Activated naive CD4-positive, alpha-beta T cell treated with anti-CD3 and anti-CD28 coated beads, Interleukin-2, amount 10 ng/mL, durations not matched to agents 7 days and 5 days (primary cell): ENCODE measurements at regions not wholly inside any gene's neighbourhood (a gene's known extent, or its start where the extent isn't known, plus 50 kb on each side); places are given as distances from the start of the nearest gene placed in this dataset.
"Not testable (repeated sequence)": the region's sequence is repeated elsewhere in the genome, so short reads cannot be mapped to it uniquely, and the experiment has no call there.

Experiments
- CTCF ChIA-PET: fragments of 350-600 bp; sonication (Branson Sonifier 250); formaldehyde crosslinking; loops from one replicate; lab custom pipeline; 2021; ENCODE audit warnings: antibody characterized with exemption; lab: Charles Lee
- DNase-seq: peaks from one replicate; pipeline ENCODE4 v3.0.0-alpha.2; 2020
- H3K27ac Mint-ChIP-seq: one replicate; pipeline ENCODE4 v1.8.0; 2021; ENCODE audit warnings: mild to moderate bottlenecking, moderate library complexity, mixed read lengths
- H3K27me3 Mint-ChIP-seq: one replicate; pipeline ENCODE4 v1.8.0; 2021; ENCODE audit warnings: mild to moderate bottlenecking, mixed read lengths
- H3K36me3 Mint-ChIP-seq: one replicate; pipeline ENCODE4 v1.8.0; 2021; ENCODE audit warnings: mixed read lengths
- H3K4me1 Mint-ChIP-seq: one replicate; pipeline ENCODE4 v1.8.0; 2021; ENCODE audit warnings: mixed read lengths
- H3K4me3 Mint-ChIP-seq: one replicate; pipeline ENCODE4 v1.8.0; 2021; ENCODE audit warnings: mild to moderate bottlenecking, moderate library complexity, mixed read lengths
- H3K9me3 Mint-ChIP-seq: one replicate; pipeline ENCODE4 v1.8.0; 2021; ENCODE audit warnings: mixed read lengths

- Mint-ChIP-seq H3K9me3 (no peaks in the 10 kb centered on the region), H3K36me3 (no peaks in the 10 kb centered on the region), H3K4me3 (no peak overlapping the region), H3K27ac (no peak overlapping the region), H3K4me1 (no peaks in the 10 kb centered on the region), H3K27me3 (no peaks in the 10 kb centered on the region)
- CTCF ChIA-PET, result no interaction called here
- no peak for DNase-seq
Measured at GRCh38 chr3:5349343-5349742, 161.8 kb downstream of the EDEM1 start.

GRCh38 chr3:5357089-5357488 lies 169.6 kb downstream of the EDEM1 start:
- DNase-seq, result no peak
- Mint-ChIP-seq H3K4me3 (no peak overlapping the region), H3K27ac (no peak overlapping the region), H3K36me3 (no peaks in the 10 kb centered on the region), H3K4me1 (no peaks in the 10 kb centered on the region), H3K27me3 (no peaks in the 10 kb centered on the region), H3K9me3 (peaks cover 5% of the 10 kb centered on the region)
- CTCF ChIA-PET, result no interaction called here

- no peak for DNase-seq
- no peak overlapping the region for H3K27ac Mint-ChIP-seq
- H3K36me3 Mint-ChIP-seq, result no peaks in the 10 kb centered on the region
- no peaks in the 10 kb centered on the region for H3K4me1 Mint-ChIP-seq
- H3K4me3 Mint-ChIP-seq, result no peak overlapping the region
- no peaks in the 10 kb centered on the region for H3K27me3 Mint-ChIP-seq
- peaks cover 5% of the 10 kb centered on the region for H3K9me3 Mint-ChIP-seq
- CTCF ChIA-PET, result no interaction called here
Measured at GRCh38 chr3:5358911-5359310, 171.4 kb downstream of the EDEM1 start.

- CTCF ChIA-PET, result interaction anchor here (1.0 kb wide), 1 partner anchor 133 kb away, joined by 4 read pairs; no protein-coding TSS in a partner anchor
- H3K27ac Mint-ChIP-seq, result no peak overlapping the region
- H3K27me3 Mint-ChIP-seq, result no peaks in the 10 kb centered on the region
- H3K4me1 Mint-ChIP-seq, result no peaks in the 10 kb centered on the region
- H3K4me3 Mint-ChIP-seq, result no peak overlapping the region
- H3K36me3 Mint-ChIP-seq, result no peaks in the 10 kb centered on the region
- no peak for DNase-seq
- H3K9me3 Mint-ChIP-seq, result peaks cover 5% of the 10 kb centered on the region
Measured at GRCh38 chr3:5360453-5360852, 172.9 kb downstream of the EDEM1 start.

- DNase-seq, result no peak
- Mint-ChIP-seq H3K4me3 (no peak overlapping the region), H3K36me3 (no peaks in the 10 kb centered on the region), H3K27ac (no peak overlapping the region), H3K9me3 (no peaks in the 10 kb centered on the region), H3K27me3 (no peaks in the 10 kb centered on the region), H3K4me1 (no peaks in the 10 kb centered on the region)
- CTCF ChIA-PET, result no interaction called here
Measured at GRCh38 chr3:5366746-5367145, 179.2 kb downstream of the EDEM1 start.

DNA sequence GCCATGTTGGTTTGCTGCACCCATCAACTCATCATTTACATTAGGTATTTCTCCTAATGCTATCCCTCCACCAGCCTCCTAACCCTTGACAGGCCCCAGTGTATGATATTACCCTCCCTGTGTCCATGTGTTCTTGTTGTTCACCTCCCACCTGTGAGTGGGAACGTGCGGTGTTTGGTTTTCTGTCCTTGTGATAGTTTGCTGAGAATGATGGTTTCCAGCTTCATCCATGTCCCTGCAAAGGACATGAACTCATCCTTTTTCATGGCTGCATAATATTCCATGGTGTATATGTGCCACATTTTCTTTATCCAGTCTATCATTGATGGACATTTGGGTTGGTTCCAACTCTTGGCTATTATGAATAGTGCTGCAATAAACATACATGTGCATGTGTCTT lies 184.0 kb downstream of the EDEM1 start:
- H3K36me3 Mint-ChIP-seq, H3K27ac Mint-ChIP-seq, H3K9me3 Mint-ChIP-seq, DNase-seq, H3K4me1 Mint-ChIP-seq, CTCF ChIA-PET, H3K4me3 Mint-ChIP-seq, H3K27me3 Mint-ChIP-seq: not testable (repeated sequence)

- Mint-ChIP-seq H3K4me3 (no peak overlapping the region), H3K9me3 (no peaks in the 10 kb centered on the region), H3K27ac (no peak overlapping the region), H3K4me1 (no peaks in the 10 kb centered on the region), H3K27me3 (no peaks in the 10 kb centered on the region), H3K36me3 (no peaks in the 10 kb centered on the region)
- DNase-seq, result no peak
- CTCF ChIA-PET, result no interaction called here
Measured at GRCh38 chr3:5376761-5377160, 189.3 kb downstream of the EDEM1 start.

- DNase-seq, H3K36me3 Mint-ChIP-seq, H3K27ac Mint-ChIP-seq, H3K4me1 Mint-ChIP-seq, H3K9me3 Mint-ChIP-seq, H3K4me3 Mint-ChIP-seq, H3K27me3 Mint-ChIP-seq, CTCF ChIA-PET: not testable (repeated sequence)
Measured at GRCh38 chr3:5379266-5379665, 191.8 kb downstream of the EDEM1 start.

DNA sequence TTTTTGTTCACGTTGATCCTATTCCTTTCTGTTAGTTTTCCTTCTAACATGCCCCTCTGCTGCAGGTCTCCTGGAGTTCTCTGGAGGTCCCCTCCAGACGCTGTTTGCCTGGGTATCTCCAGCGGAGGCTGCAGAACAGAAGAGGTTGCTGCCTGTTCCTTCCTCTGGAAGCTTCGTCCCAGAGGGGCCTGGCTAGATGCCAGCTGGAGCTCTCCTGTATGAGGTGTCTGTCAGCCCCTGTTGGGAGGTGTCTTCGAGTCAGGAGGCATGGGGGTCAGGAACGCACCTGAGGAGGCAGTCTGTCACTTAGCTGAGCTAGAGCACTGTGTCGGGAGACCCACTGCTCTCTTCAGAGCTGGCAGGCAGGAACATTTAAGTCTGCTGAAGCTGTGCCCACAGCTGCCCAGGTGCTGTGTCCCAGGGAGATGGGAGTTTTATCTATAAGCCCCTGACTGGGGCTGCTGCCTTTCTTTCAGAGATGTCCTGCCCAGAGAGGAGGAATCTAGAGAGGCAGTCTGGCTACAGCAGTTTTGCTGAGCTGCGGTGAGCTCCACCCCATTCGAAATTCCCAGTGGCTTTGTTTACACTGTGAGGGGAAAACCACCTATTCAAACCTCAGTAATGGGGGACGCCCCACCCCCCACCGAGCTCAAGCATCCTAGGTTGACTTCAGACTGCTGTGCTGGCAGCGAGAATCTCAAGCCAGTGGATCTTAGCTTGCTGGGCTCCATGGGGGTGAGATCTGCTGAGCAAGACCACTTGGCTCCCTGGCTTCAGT lies 196.2 kb downstream of the EDEM1 start:
- H3K9me3 Mint-ChIP-seq, DNase-seq, H3K4me1 Mint-ChIP-seq, H3K36me3 Mint-ChIP-seq, H3K27ac Mint-ChIP-seq, CTCF ChIA-PET, H3K27me3 Mint-ChIP-seq, H3K4me3 Mint-ChIP-seq: not testable (repeated sequence)

DNA sequence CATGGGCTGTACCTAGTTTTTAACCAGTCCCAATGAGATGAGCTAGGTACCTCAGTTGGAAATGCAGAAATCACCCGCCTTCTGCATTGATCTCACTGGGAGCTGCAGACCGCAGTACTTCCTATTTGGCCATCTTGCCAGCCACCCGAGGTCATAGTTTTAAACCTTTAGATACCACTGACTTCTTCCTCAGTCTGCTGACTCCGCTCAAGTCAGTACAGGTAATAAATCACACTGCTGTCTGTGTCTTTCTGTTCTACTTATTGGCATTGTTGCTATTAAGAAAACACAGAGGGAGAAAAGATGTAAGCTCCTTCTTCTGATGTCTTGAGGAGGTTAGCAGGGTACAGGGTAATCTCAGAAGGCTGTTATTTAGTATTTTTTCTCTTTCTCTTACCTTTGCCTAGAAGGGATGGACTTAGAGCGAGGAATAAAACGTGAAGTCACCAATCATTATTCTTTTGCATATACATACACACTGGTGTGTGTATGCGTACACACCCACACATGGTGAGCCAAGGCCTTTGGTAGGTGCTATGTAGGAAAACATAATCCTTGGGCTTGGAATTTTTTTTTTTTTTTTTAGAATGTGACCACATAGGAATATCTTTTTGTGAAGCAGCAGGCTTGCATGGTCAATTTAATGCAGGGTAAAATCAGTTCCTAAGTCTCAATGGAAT lies 197.2 kb downstream of the EDEM1 start:
- Mint-ChIP-seq H3K27me3 (no peaks in the 10 kb centered on the region), H3K4me3 (no peak overlapping the region), H3K36me3 (no peaks in the 10 kb centered on the region), H3K27ac (no peak overlapping the region), H3K4me1 (no peaks in the 10 kb centered on the region), H3K9me3 (no peaks in the 10 kb centered on the region)
- CTCF ChIA-PET, result no interaction called here
- DNase-seq, result no peak

DNA sequence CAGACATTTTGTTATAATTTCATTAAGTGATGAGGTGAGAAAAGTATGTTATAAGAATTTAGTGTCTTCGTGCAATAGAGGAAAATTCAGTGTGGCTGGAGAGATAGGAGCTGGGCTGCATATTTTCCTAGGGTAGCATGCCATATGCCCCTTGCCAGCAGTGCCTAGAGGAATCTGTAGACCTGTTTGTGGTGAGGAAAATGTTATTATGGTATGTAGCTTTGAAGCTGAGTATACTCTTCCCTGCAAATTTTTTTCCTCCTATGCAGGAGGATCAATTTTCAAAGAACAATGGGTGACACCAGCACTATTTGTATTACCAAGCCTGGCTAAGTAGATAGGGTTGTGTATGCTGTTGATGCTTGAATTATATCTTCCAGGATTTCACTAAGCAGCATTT lies 200.6 kb downstream of the EDEM1 start:
- no peaks in the 10 kb centered on the region for H3K27me3 Mint-ChIP-seq
- no peaks in the 10 kb centered on the region for H3K9me3 Mint-ChIP-seq
- no peak for DNase-seq
- H3K4me3 Mint-ChIP-seq, result no peak overlapping the region
- no peaks in the 10 kb centered on the region for H3K4me1 Mint-ChIP-seq
- CTCF ChIA-PET, result no interaction called here
- no peaks in the 10 kb centered on the region for H3K36me3 Mint-ChIP-seq
- no peak overlapping the region for H3K27ac Mint-ChIP-seq

GRCh38 chr3:5389057-5389456 lies 201.6 kb downstream of the EDEM1 start:
- CTCF ChIA-PET, result no interaction called here
- H3K9me3 Mint-ChIP-seq, result no peaks in the 10 kb centered on the region
- H3K4me3 Mint-ChIP-seq, result no peak overlapping the region
- H3K27ac Mint-ChIP-seq, result no peak overlapping the region
- DNase-seq, result no peak
- H3K27me3 Mint-ChIP-seq, result no peaks in the 10 kb centered on the region
- H3K4me1 Mint-ChIP-seq, result no peaks in the 10 kb centered on the region
- no peaks in the 10 kb centered on the region for H3K36me3 Mint-ChIP-seq

GRCh38 chr3:5390221-5390620 lies 202.7 kb downstream of the EDEM1 start:
- Mint-ChIP-seq H3K4me1 (no peaks in the 10 kb centered on the region), H3K4me3 (no peak overlapping the region), H3K27ac (no peak overlapping the region), H3K27me3 (no peaks in the 10 kb centered on the region), H3K9me3 (no peaks in the 10 kb centered on the region), H3K36me3 (no peaks in the 10 kb centered on the region)
- no peak for DNase-seq
- CTCF ChIA-PET, result interaction anchor here (1.4 kb wide), 1 partner anchor 16 kb away, joined by 3 read pairs; no protein-coding TSS in a partner anchor

GRCh38 chr3:5390936-5391625 lies 203.6 kb downstream of the EDEM1 start:
- CTCF ChIA-PET, result interaction anchor here (1.4 kb wide), 1 partner anchor 15 kb away, joined by 3 read pairs; no protein-coding TSS in a partner anchor
- H3K9me3 Mint-ChIP-seq, result no peaks in the 10 kb centered on the region

More at GRCh38 chr3:5390936-5391625, 203.6 kb downstream of the EDEM1 start:
- no peak for DNase-seq
- Mint-ChIP-seq H3K4me3 (no peak overlapping the region), H3K27me3 (no peaks in the 10 kb centered on the region), H3K36me3 (no peaks in the 10 kb centered on the region), H3K4me1 (no peaks in the 10 kb centered on the region), H3K27ac (no peak overlapping the region)
